Gastroesophageal sphincter (tissue), 4 donors: ENCODE measurements at regions not wholly inside any gene's neighbourhood (a gene's known extent, or its start where the extent isn't known, plus 50 kb on each side); places are given as distances from the start of the nearest gene placed in this dataset.

ENCODE experiments used
- ATAC-seq: fragments of 150-250 bp; one replicate; pipeline ENCODE4 v1.9.1; 2016; ENCODE audit warnings: mild to moderate bottlenecking, moderate library complexity
- H3K27ac ChIP-seq, 4 donors: fragments of 200-600 bp; sonication (generic) in 3 of 4; 1 replicate in 3 of 4; 2 replicates in 1 of 4; pipeline ENCODE4 v1.5.1; 2016 to 2019
- H3K27me3 ChIP-seq: fragments of 200-600 bp; sonication (generic); one replicate; pipeline ENCODE4 v1.5.1; 2019
- H3K36me3 ChIP-seq, 2 donors: fragments of 200-600 bp; sonication (generic); one replicate each; pipeline ENCODE4 v1.5.1; 2019; ENCODE audit warnings: control low read depth in 1 of 2
- H3K4me1 ChIP-seq, 3 donors: fragments of 200-600 bp; sonication (generic); 1 replicate in 2 of 3; 2 replicates in 1 of 3; pipeline ENCODE4 v1.5.1; 2016 to 2019; ENCODE audit warnings: control low read depth in 2 of 3
- H3K4me3 ChIP-seq, 2 donors: fragments of 200-600 bp; sonication (generic); one replicate each; pipeline ENCODE4 v1.5.1; 2019; ENCODE audit warnings: mild to moderate bottlenecking in 1 of 2, moderate library complexity in 1 of 2
- H3K9me3 ChIP-seq, 3 donors: fragments of 200-600 bp; sonication (generic); one replicate each; pipeline ENCODE4 v1.5.1; 2017 to 2019; ENCODE audit warnings: control low read depth in 2 of 3
- CTCF ChIP-seq, 4 experiments: fragments of 200-600 bp in 2 of 4; fragments of 450-650 bp in 2 of 4; sonication (generic) in 1 of 4; IDR thresholded peaks; one replicate each; pipeline ENCODE4 v1.5.1; 2017 to 2019; ENCODE audit warnings: antibody characterized with exemption in 4 of 4, mild to moderate bottlenecking in 2 of 4, moderate library complexity in 2 of 4
- EP300 ChIP-seq: sonication (generic); formaldehyde crosslinking; IDR thresholded peaks from one replicate; pipeline ENCODE4 v1.6.1; 2017; ENCODE audit warnings: antibody characterized with exemption, mild to moderate bottlenecking
- POLR2A ChIP-seq, 2 donors: fragments of 450-650 bp; IDR thresholded peaks; one replicate each; pipeline ENCODE4 v1.6.1; 2017; ENCODE audit warnings: antibody characterized with exemption in 2 of 2, mild to moderate bottlenecking in 2 of 2, moderate library complexity in 1 of 2
- POLR2AphosphoS5 ChIP-seq: sonication (generic); formaldehyde crosslinking; IDR thresholded peaks from one replicate; pipeline ENCODE4 v1.6.1; 2017; ENCODE audit warnings: antibody characterized with exemption
- WGBS, 2 donors: methylation state at CpG; one replicate each; pipeline ENCODE4 v1.1.5; 2018; ENCODE audit warnings: low coverage in 1 of 2; 5-methylcytosine and 5-hydroxymethylcytosine counted together

- no peak for TF ChIP-seq CTCF (IDR thresholded peaks at IDR 0.05)
- no peak for TF ChIP-seq POLR2AphosphoS5
- no peak for TF ChIP-seq POLR2A (IDR thresholded peaks at IDR 0.05)
- no peak for TF ChIP-seq EP300
- Histone ChIP-seq H3K4me1 (peaks cover 0 to 5% (median 0%) of the 10 kb centered on the region in 3 donors), H3K4me3 (no peak overlapping the region), H3K36me3 (no peaks in the 10 kb centered on the region), H3K27ac (no peak overlapping the region), H3K9me3 (no peaks in the 10 kb centered on the region), H3K27me3 (no peaks in the 10 kb centered on the region)
- ATAC-seq: no peak
- 73 to 81% methylated on average over 2 of the region's 2 CpGs for WGBS, 2 donors
These were observed 82.8 kb upstream of the FYN start for GRCh38 chr6:111956098-111956497.

GRCh38 chr6:111957623-111958315 lies 84.5 kb upstream of the FYN start:
- TF ChIP-seq CTCF (IDR thresholded peaks at IDR 0.05) (no peak), POLR2AphosphoS5 (no peak), POLR2A (IDR thresholded peaks at IDR 0.05) (no peak), EP300 (no peak)
- Histone ChIP-seq H3K36me3 (no peaks in the 10 kb centered on the region), H3K4me3 (no peak overlapping the region), H3K27me3 (no peaks in the 10 kb centered on the region), H3K27ac (no peak overlapping the region), H3K4me1 (peaks cover 0 to 3% (median 0%) of the 10 kb centered on the region in 3 donors), H3K9me3 (no peaks in the 10 kb centered on the region)
- no peak for ATAC-seq
- 80 to 90% methylated on average over 5 to 9 of the region's 10 CpGs for WGBS, 2 donors

GRCh38 chr6:111958534-111958933 lies 85.3 kb upstream of the FYN start:
- Histone ChIP-seq H3K4me1 (no peaks in the 10 kb centered on the region), H3K4me3 (no peak overlapping the region), H3K27ac (no peak overlapping the region), H3K36me3 (no peaks in the 10 kb centered on the region), H3K27me3 (no peaks in the 10 kb centered on the region), H3K9me3 (no peaks in the 10 kb centered on the region)
- no peak for ATAC-seq
- TF ChIP-seq POLR2AphosphoS5 (no peak), EP300 (no peak)
- whole genome bisulfite sequencing, 2 donors: 61 to 100% methylated on average over 4 of the region's 4 CpGs

GRCh38 chr6:111959766-111960165 lies 86.5 kb upstream of the FYN start:
- H3K27me3 ChIP-seq: no peaks in the 10 kb centered on the region
- no peak for TF ChIP-seq EP300
- TF ChIP-seq POLR2AphosphoS5: no peak
- no peak for TF ChIP-seq CTCF (IDR thresholded peaks at IDR 0.05)
- TF ChIP-seq POLR2A (IDR thresholded peaks at IDR 0.05): no peak
- no peaks in the 10 kb centered on the region for H3K4me1 ChIP-seq
- ATAC-seq: no peak
- no peaks in the 10 kb centered on the region for H3K9me3 ChIP-seq
- H3K27ac ChIP-seq: no peak overlapping the region
- 20 to 88% methylated on average over 1 to 4 of the region's 6 CpGs for WGBS, 2 donors
- no peaks in the 10 kb centered on the region for H3K36me3 ChIP-seq
- H3K4me3 ChIP-seq: no peak overlapping the region

- 33 to 57% methylated on average over 1 of the region's 1 CpG for WGBS, 2 donors
- Histone ChIP-seq H3K27me3 (no peaks in the 10 kb centered on the region), H3K27ac (no peak overlapping the region), H3K36me3 (no peaks in the 10 kb centered on the region), H3K4me3 (no peak overlapping the region), H3K9me3 (no peaks in the 10 kb centered on the region), H3K4me1 (no peaks in the 10 kb centered on the region)
- TF ChIP-seq POLR2A (IDR thresholded peaks at IDR 0.05) (no peak), EP300 (no peak), CTCF (IDR thresholded peaks at IDR 0.05) (no peak), POLR2AphosphoS5 (no peak)
- ATAC-seq: no peak
These were observed 86.8 kb upstream of the CCN6 start for GRCh38 chr6:111967131-111967530.
